H1 (cell line): ENCODE measurements at regions not wholly inside any gene's neighbourhood (a gene's known extent, or its start where the extent isn't known, plus 50 kb on each side); places are given as distances from the start of the nearest gene placed in this dataset.

Experiments
- CTCF ChIA-PET: fragments of 300-600 bp; sonication (Branson Sonifier 250); formaldehyde crosslinking; loops from one replicate; lab custom pipeline; 2021; ENCODE audit not compliant: partially characterized antibody; lab: Charles Lee
- POLR2A ChIA-PET: fragments of 300-600 bp; sonication (Branson Sonifier 250); formaldehyde crosslinking; loops from one replicate; lab custom pipeline; 2021; ENCODE audit warnings: inconsistent platforms; ENCODE audit not compliant: partially characterized antibody; lab: Charles Lee
- DNase-seq, 2 experiments: peaks; one replicate each; pipeline versions ENCODE4 v3.0.0 to v3.0.0-alpha.2; 2010 to 2022; ENCODE audit warnings: low spot score in 2 of 2, low read depth in 1 of 2, mixed read lengths in 1 of 2
- FAIRE-seq: peaks from 2 replicates; lab custom pipeline; 2011; peaks lifted over from hg19 to GRCh38; lab: Jason Lieb, UNC
- H2AFZ ChIP-seq: 2 replicates; pipeline ENCODE4 v1.8.1; 2012; ENCODE audit warnings: low read length, inconsistent platforms
- H2AK5ac ChIP-seq: 2 replicates; pipeline ENCODE4 v1.6.1; 2013; ENCODE audit warnings: low read depth, low read length
- H2BK120ac ChIP-seq: replicated peaks from 2 replicates; pipeline ENCODE3; 2013; ENCODE audit warnings: low read depth, low read length, inconsistent platforms
- H2BK12ac ChIP-seq: 2 replicates; pipeline ENCODE4 v1.6.1; 2013; ENCODE audit warnings: low read depth, low read length
- H2BK15ac ChIP-seq: 2 replicates; pipeline ENCODE4 v1.6.1; 2013; ENCODE audit warnings: low read length
- H2BK20ac ChIP-seq: 2 replicates; pipeline ENCODE4 v1.6.1; 2013; ENCODE audit warnings: low read length
- H2BK5ac ChIP-seq: 2 replicates; pipeline ENCODE4 v1.6.1; 2013; ENCODE audit warnings: low read depth, low read length
- H3K14ac ChIP-seq: 2 replicates; pipeline ENCODE4 v1.6.1; 2013; ENCODE audit warnings: inconsistent platforms; ENCODE audit not compliant: insufficient read length
- H3K18ac ChIP-seq: 2 replicates; pipeline ENCODE4 v1.6.1; 2013; ENCODE audit warnings: low read length; ENCODE audit errors: extremely low read depth
- H3K23ac ChIP-seq: 2 replicates; pipeline ENCODE4 v1.6.1; 2013; ENCODE audit warnings: inconsistent platforms; ENCODE audit not compliant: insufficient read length
- H3K23me2 ChIP-seq: 2 replicates; pipeline ENCODE4 v1.6.1; 2013; ENCODE audit warnings: low read depth, low read length
- H3K27ac ChIP-seq: 2 replicates; pipeline ENCODE4 v1.6.1; 2011; ENCODE audit warnings: low read depth, low read length, inconsistent platforms
- H3K27me3 ChIP-seq, 4 experiments: replicated peaks in 1 of 4; 1 replicate in 1 of 4; 2 replicates in 3 of 4; pipeline versions ENCODE4 v1.6.1 to v1.8.1; 2011 to 2013; ENCODE audit warnings: low read length in 3 of 4, mild to moderate bottlenecking in 3 of 4, inconsistent platforms in 2 of 4, mixed read lengths in 2 of 4, moderate library complexity in 1 of 4; ENCODE audit not compliant: control insufficient read depth in 3 of 4, insufficient read depth in 3 of 4; ENCODE audit errors: extremely low read depth in 1 of 4
- H3K36me3 ChIP-seq, 4 experiments: 2 replicates each; pipeline versions ENCODE4 v1.6.1 to v1.8.1; 2011 to 2013; ENCODE audit warnings: mild to moderate bottlenecking in 4 of 4, low read length in 3 of 4, moderate library complexity in 2 of 4, control low read depth in 1 of 4, inconsistent platforms in 1 of 4; ENCODE audit not compliant: insufficient read depth in 4 of 4, control insufficient read depth in 2 of 4
- H3K4ac ChIP-seq: replicated peaks from 2 replicates; pipeline ENCODE3; 2013; ENCODE audit warnings: low read length, low read depth, mixed read lengths, inconsistent platforms; ENCODE audit not compliant: insufficient read length
- H3K4me1 ChIP-seq, 4 experiments: replicated peaks in 1 of 4; 1 replicate in 1 of 4; 2 replicates in 3 of 4; pipeline versions ENCODE4 v1.6.1 to v1.8.1; 2011 to 2013; ENCODE audit warnings: low read length in 3 of 4, inconsistent platforms in 2 of 4, mixed read lengths in 1 of 4; ENCODE audit not compliant: insufficient read depth in 4 of 4, control insufficient read depth in 3 of 4
- H3K4me2 ChIP-seq, 2 experiments: 2 replicates each; pipeline versions ENCODE4 v1.6.1 to v1.8.1; 2011 to 2013; ENCODE audit warnings: low read depth in 2 of 2, low read length in 2 of 2, control low read depth in 1 of 2, inconsistent platforms in 1 of 2, mild to moderate bottlenecking in 1 of 2; ENCODE audit not compliant: insufficient read depth in 1 of 2
- H3K4me3 ChIP-seq, 4 experiments: fragments of 200-600, 300-600 bp in 1 of 4; sonication (generic), shearing (Covaris generic), sonication (Bioruptor Twin) in 1 of 4; 2 replicates each; pipeline versions ENCODE4 v1.5.1 to v1.8.1; 2011 to 2016; ENCODE audit warnings: low read length in 4 of 4, low read depth in 3 of 4, control low read depth in 2 of 4, inconsistent platforms in 2 of 4, mild to moderate bottlenecking in 2 of 4, mixed read lengths in 1 of 4, moderate library complexity in 1 of 4; ENCODE audit not compliant: insufficient read depth in 2 of 4; ENCODE audit errors: extremely low read depth in 1 of 4
- H3K56ac ChIP-seq: replicated peaks from 2 replicates; pipeline ENCODE3; 2013; ENCODE audit warnings: low read depth, mild to moderate bottlenecking, mixed read lengths, low read length, inconsistent platforms; ENCODE audit not compliant: insufficient read length
- H3K79me1 ChIP-seq: 2 replicates; pipeline ENCODE4 v1.6.1; 2013; ENCODE audit warnings: low read depth, low read length, control low read depth
- H3K79me2 ChIP-seq, 2 experiments: 2 replicates each; pipeline versions ENCODE4 v1.6.1 to v1.8.1; 2012 to 2013; ENCODE audit warnings: low read length in 2 of 2, mild to moderate bottlenecking in 2 of 2, inconsistent platforms in 1 of 2; ENCODE audit not compliant: insufficient read depth in 2 of 2, control insufficient read depth in 1 of 2
- H3K9ac ChIP-seq, 4 experiments: replicated peaks in 1 of 4; 1 replicate in 1 of 4; 2 replicates in 3 of 4; pipeline versions ENCODE4 v1.6.1 to v1.8.1; 2011 to 2013; ENCODE audit warnings: low read depth in 3 of 4, low read length in 3 of 4, control low read depth in 2 of 4, mild to moderate bottlenecking in 2 of 4, moderate library complexity in 2 of 4, inconsistent platforms in 1 of 4; ENCODE audit errors: extremely low read depth in 1 of 4
- H3K9me3 ChIP-seq, 2 experiments: 2 replicates each; pipeline versions ENCODE4 v1.6.1 to v1.8.1; 2012 to 2013; ENCODE audit warnings: mild to moderate bottlenecking in 2 of 2, moderate library complexity in 2 of 2, control low read depth in 1 of 2, inconsistent platforms in 1 of 2, low read depth in 1 of 2, low read length in 1 of 2, mixed read lengths in 1 of 2; ENCODE audit not compliant: insufficient read depth in 2 of 2
- H4K20me1 ChIP-seq, 2 experiments: replicated peaks in 1 of 2; 2 replicates each; pipeline versions ENCODE3 to v1.8.1; 2011 to 2013; ENCODE audit warnings: inconsistent platforms in 2 of 2, low read length in 2 of 2, mild to moderate bottlenecking in 1 of 2; ENCODE audit not compliant: insufficient read depth in 2 of 2, control insufficient read depth in 1 of 2
- H4K5ac ChIP-seq: 2 replicates; pipeline ENCODE4 v1.6.1; 2013; ENCODE audit warnings: low read length, low read depth, mixed read lengths, inconsistent platforms; ENCODE audit not compliant: insufficient read length
- H4K8ac ChIP-seq: 2 replicates; pipeline ENCODE4 v1.8.0; 2013; ENCODE audit warnings: mild to moderate bottlenecking, moderate library complexity, low read length, inconsistent platforms; ENCODE audit not compliant: insufficient read depth; ENCODE audit errors: extremely low read depth
- H4K91ac ChIP-seq: replicated peaks from 2 replicates; pipeline ENCODE3; 2013; ENCODE audit warnings: low read length, mixed read lengths, inconsistent platforms; ENCODE audit not compliant: insufficient read length
- ATF3 ChIP-seq: IDR thresholded peaks from 2 replicates; pipeline ENCODE4 v1.6.1; 2011; ENCODE audit warnings: low read depth, mild to moderate bottlenecking, low read length; ENCODE audit not compliant: insufficient read depth
- CHD2 ChIP-seq: IDR thresholded peaks from 2 replicates; pipeline ENCODE4 v1.6.1; 2012; ENCODE audit warnings: low read length, improper control_type of control experiment
- CTBP2 ChIP-seq: IDR thresholded peaks from 2 replicates; pipeline ENCODE4 v1.7.0; 2011; ENCODE audit warnings: borderline replicate concordance, mild to moderate bottlenecking, moderate library complexity, mixed read lengths, low read length; ENCODE audit not compliant: insufficient read depth, insufficient read length
- CTCF ChIP-seq, 3 experiments: IDR thresholded peaks; 1 replicate in 2 of 3; 2 replicates in 1 of 3; pipeline versions ENCODE4 v1.5.1 to v1.6.1; 2011; ENCODE audit warnings: low read length in 3 of 3, mild to moderate bottlenecking in 3 of 3, inconsistent platforms in 2 of 3, low read depth in 1 of 3, moderate library complexity in 1 of 3; ENCODE audit not compliant: insufficient read depth in 1 of 3; ENCODE audit errors: control extremely low read depth in 1 of 3
- EZH2 ChIP-seq: fragments of 200-600 bp; sonication (generic); IDR thresholded peaks from 2 replicates; pipeline ENCODE4 v1.7.1; 2012; ENCODE audit warnings: low read depth, mild to moderate bottlenecking, moderate library complexity, low read length, inconsistent platforms; ENCODE audit not compliant: severe bottlenecking
- FOSL1 ChIP-seq: IDR thresholded peaks from 2 replicates; pipeline ENCODE4 v1.6.1; 2011; ENCODE audit warnings: mild to moderate bottlenecking, low read depth, low read length, moderate library complexity; ENCODE audit not compliant: insufficient read depth
- JUN ChIP-seq: IDR thresholded peaks from 2 replicates; pipeline ENCODE4 v1.6.1; 2011; ENCODE audit warnings: low read depth, mild to moderate bottlenecking, improper control_type of control experiment, low read length
- NRF1 ChIP-seq: IDR thresholded peaks from 2 replicates; pipeline ENCODE4 v1.6.1; 2011; ENCODE audit warnings: mild to moderate bottlenecking, low read depth, low read length, improper control_type of control experiment
- TBP ChIP-seq: IDR thresholded peaks from 2 replicates; pipeline ENCODE4 v1.6.1; 2011; ENCODE audit warnings: low read depth, low read length, improper control_type of control experiment
- TCF12 ChIP-seq: IDR thresholded peaks from 2 replicates; pipeline ENCODE4 v1.6.1; 2011; ENCODE audit warnings: low read depth, mild to moderate bottlenecking, low read length
- WGBS, 2 experiments: shearing (Covaris generic) in 1 of 2; methylation state at CpG; one replicate each; pipeline versions ENCODE4 v1.1.6 to v1.1.7; 2013 to 2015; ENCODE audit warnings: low lambda C conversion rate in 2 of 2, mixed read lengths in 2 of 2, inconsistent platforms in 1 of 2, low coverage in 1 of 2, missing lambda C conversion rate in 1 of 2; ENCODE audit not compliant: insufficient replicate concordance in 2 of 2, insufficient coverage in 1 of 2, insufficient read length in 1 of 2; ENCODE audit errors: extremely low coverage in 1 of 2, missing lambda C conversion rate in 1 of 2; 5-methylcytosine and 5-hydroxymethylcytosine counted together

- FAIRE-seq = no peak
- 94% methylated on average over 3 of the region's 3 CpGs; no CpG with 5 or more reads in 1 of the 2 experiments for WGBS, 2 experiments
- no peak for TF ChIP-seq FOSL1
- no peak for TF ChIP-seq TCF12
- TF ChIP-seq CHD2 = no peak
- TF ChIP-seq CTBP2 = no peak
- no peak for TF ChIP-seq NRF1
- no peak for TF ChIP-seq CTCF (IDR thresholded peaks at IDR 0.05; ENCODE audit: control extremely low read depth in 1 of 3, insufficient read depth in 1 of 3, low read depth in 1 of 3, low read length in 3 of 3)
- no peak for TF ChIP-seq TBP
- no peak for TF ChIP-seq EZH2
- no peak for TF ChIP-seq JUN
- no peak for TF ChIP-seq ATF3
Observed at GRCh38 chr7:109782806-109783205, 1213.1 kb downstream of the DNAJB9 start.

More at GRCh38 chr7:109782806-109783205, 1213.1 kb downstream of the DNAJB9 start:
- no peaks in the 10 kb centered on the region for H3K79me2 ChIP-seq
- no peak overlapping the region for H3K4me2 ChIP-seq
- H4K5ac ChIP-seq = no peak overlapping the region
- no peaks in the 10 kb centered on the region for H3K23me2 ChIP-seq
- H2BK5ac ChIP-seq = no peak overlapping the region
- no peak overlapping the region for H2AK5ac ChIP-seq
- H3K36me3 ChIP-seq = no peaks in the 10 kb centered on the region
- no peak overlapping the region for H2AFZ ChIP-seq
- no peak overlapping the region for H3K56ac ChIP-seq
- H3K18ac ChIP-seq = no peak overlapping the region
- no peaks in the 10 kb centered on the region for H3K4me1 ChIP-seq
- H2BK15ac ChIP-seq = no peak overlapping the region
- H2BK120ac ChIP-seq = no peak overlapping the region
- H3K4ac ChIP-seq = no peak overlapping the region
- no peak overlapping the region for H3K23ac ChIP-seq
- no peak overlapping the region for H4K91ac ChIP-seq
- ChIA-PET CTCF (no interaction called here), POLR2A (no interaction called here)
- no peak overlapping the region for H2BK12ac ChIP-seq
- no peak overlapping the region for H2BK20ac ChIP-seq
- DNase-seq = no peak
- H3K14ac ChIP-seq = no peak overlapping the region
- H4K8ac ChIP-seq = no peak overlapping the region
- H3K9ac ChIP-seq = no peak overlapping the region
- H3K79me1 ChIP-seq = no peaks in the 10 kb centered on the region
- no peaks in the 10 kb centered on the region for H3K9me3 ChIP-seq
- H4K20me1 ChIP-seq = no peaks in the 10 kb centered on the region
- no peak overlapping the region for H3K4me3 ChIP-seq
- H3K27me3 ChIP-seq = no peaks in the 10 kb centered on the region
- H3K27ac ChIP-seq = no peak overlapping the region
